Heart left ventricle (tissue), 16 donors: ENCODE measurements at regions not wholly inside any gene's neighbourhood (a gene's known extent, or its start where the extent isn't known, plus 50 kb on each side); places are given as distances from the start of the nearest gene placed in this dataset.
A peak's percentile ranks its signal among the peaks of the same experiment; 100 is the strongest.

Source experiments
- ATAC-seq, 4 donors: fragments of 200-7000 bp; cut with Tn5 transposase; one replicate each; pipeline ENCODE4 v1.9.1; 2020 to 2022; ENCODE audit warnings: moderate library complexity in 4 of 4, mild to moderate bottlenecking in 3 of 4, moderate number of reproducible peaks in 1 of 4
- DNase-seq, 5 donors: peaks; one replicate each; pipeline ENCODE4 v3.0.0-alpha.2; 2020
- H3K27ac ChIP-seq, 12 donors: fragments of 200-600 bp; sonication (generic) in 4 of 12; one replicate each; pipeline versions ENCODE4 v1.5.0 to v1.8.0; 2016 to 2022; ENCODE audit warnings: mild to moderate bottlenecking in 2 of 12
- H3K27me3 ChIP-seq, 9 donors: fragments of 200-600 bp; sonication (generic) in 2 of 9; one replicate each; pipeline versions ENCODE4 v1.5.1 to v1.8.0; 2016 to 2022; ENCODE audit warnings: mild to moderate bottlenecking in 3 of 9
- H3K36me3 ChIP-seq, 9 donors: fragments of 200-600 bp; sonication (generic) in 2 of 9; one replicate each; pipeline versions ENCODE4 v1.5.0 to v1.8.0; 2018 to 2022; ENCODE audit warnings: mild to moderate bottlenecking in 2 of 9
- H3K4me1 ChIP-seq, 12 donors: fragments of 200-600 bp; sonication (generic) in 4 of 12; one replicate each; pipeline versions ENCODE4 v1.5.0 to v1.8.0; 2016 to 2022; ENCODE audit warnings: mild to moderate bottlenecking in 3 of 12
- H3K4me3 ChIP-seq, 12 donors: fragments of 200-600 bp; sonication (generic) in 4 of 12; one replicate each; pipeline versions ENCODE4 v1.5.0 to v1.8.0; 2017 to 2022; ENCODE audit warnings: mild to moderate bottlenecking in 9 of 12, moderate library complexity in 4 of 12
- H3K9me3 ChIP-seq, 12 donors: fragments of 200-600 bp; sonication (generic) in 4 of 12; one replicate each; pipeline versions ENCODE4 v1.5.0 to v1.8.0; 2016 to 2022; ENCODE audit warnings: mild to moderate bottlenecking in 1 of 12
- POLR2A ChIP-seq, 2 donors: fragments of 450-650 bp; IDR thresholded peaks; one replicate each; pipeline ENCODE4 v1.6.1; 2017; ENCODE audit warnings: antibody characterized with exemption in 2 of 2, mild to moderate bottlenecking in 2 of 2, moderate library complexity in 2 of 2
- WGBS, 4 donors: extraction: QIAGEN DNeasy Blood & Tissue Kit in 2 of 4; methylation state at CpG; one replicate each; pipeline versions ENCODE4 v1.1.5 to v1.1.7; 2013 to 2018; 5-methylcytosine and 5-hydroxymethylcytosine counted together
- intact Hi-C, 10 donors: fragments of 100-400 bp; cut with DNase I; formaldehyde crosslinking; loops; one replicate each; pipeline versions ENCODE4 v1.11.1 to v1.14.2; 2022
- TF ChIP-seq, protein P1 (sequence below), 12 donors: fragments of 200-600 bp; sonication (generic) in 4 of 12; IDR thresholded peaks; one replicate each; pipeline versions ENCODE4 v1.5.0 to v1.8.0; 2018 to 2022; ENCODE audit warnings: antibody characterized with exemption in 12 of 12, mild to moderate bottlenecking in 5 of 12
- donor health status: ischemic (EF 13 %, LVEDD 7.1; RV severe dilation, severe dysfunction).
- donor health status: healthy with polysubstance abuse.
- donor health status: DM: no; HTN: yes; CAD: no.
- donor health status: DM: no; HTN: no; CAD: no.
- donor health status: ischemic (EF 25% LVEDD 6.9; RV normal size, moderate dysfunction).
- donor health status: ischemic (EF 25% LVEDD 5.7; RV mildly dilated, moderate dysfunction).
- donor health status: healthy.
- donor health status: DM: yes; HTN: yes; CAD: no.
- donor health status: ischemic (EF 35%, LVEDD 5.7; RV mildly dilated, moderate dysfunction).
- donor health status: nonischemic (EF 11% LVEDD 7.7; RV severe dilation, severe dysfunction).
- donor health status: DM: yes; HTN: yes; CAD: no.
- donor health status: PGD.
- donor health status: ischemic (EF 29% LVEDD 5.4; RV normal size, mild dysfunction).
- donor health status: nonischemic (EF 23%, LVEDD 6.1; RV moderate dilation, normal function).

- intact Hi-C loops: no loop called here
- TF ChIP-seq, protein P1, sequence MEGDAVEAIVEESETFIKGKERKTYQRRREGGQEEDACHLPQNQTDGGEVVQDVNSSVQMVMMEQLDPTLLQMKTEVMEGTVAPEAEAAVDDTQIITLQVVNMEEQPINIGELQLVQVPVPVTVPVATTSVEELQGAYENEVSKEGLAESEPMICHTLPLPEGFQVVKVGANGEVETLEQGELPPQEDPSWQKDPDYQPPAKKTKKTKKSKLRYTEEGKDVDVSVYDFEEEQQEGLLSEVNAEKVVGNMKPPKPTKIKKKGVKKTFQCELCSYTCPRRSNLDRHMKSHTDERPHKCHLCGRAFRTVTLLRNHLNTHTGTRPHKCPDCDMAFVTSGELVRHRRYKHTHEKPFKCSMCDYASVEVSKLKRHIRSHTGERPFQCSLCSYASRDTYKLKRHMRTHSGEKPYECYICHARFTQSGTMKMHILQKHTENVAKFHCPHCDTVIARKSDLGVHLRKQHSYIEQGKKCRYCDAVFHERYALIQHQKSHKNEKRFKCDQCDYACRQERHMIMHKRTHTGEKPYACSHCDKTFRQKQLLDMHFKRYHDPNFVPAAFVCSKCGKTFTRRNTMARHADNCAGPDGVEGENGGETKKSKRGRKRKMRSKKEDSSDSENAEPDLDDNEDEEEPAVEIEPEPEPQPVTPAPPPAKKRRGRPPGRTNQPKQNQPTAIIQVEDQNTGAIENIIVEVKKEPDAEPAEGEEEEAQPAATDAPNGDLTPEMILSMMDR (IDR thresholded peaks at IDR 0.05): no peak
- TF ChIP-seq POLR2A (IDR thresholded peaks at IDR 0.05): no peak
- H3K27me3 ChIP-seq: no peaks in the 10 kb centered on the region
- H3K4me3 ChIP-seq: no peak overlapping the region
- no peaks in the 10 kb centered on the region for H3K36me3 ChIP-seq
- no peaks in the 10 kb centered on the region for H3K4me1 ChIP-seq
- no peak for ATAC-seq
- peaks cover 0 to 4% (median 0%) of the 10 kb centered on the region in 12 donors for H3K9me3 ChIP-seq
- no peak for DNase-seq
- WGBS, 4 donors: 37 to 55% (median 49%) methylated on average over 4 of the region's 4 CpGs
- H3K27ac ChIP-seq: no peak overlapping the region
Measured at GRCh38 chr9:34825775-34826174, 115.8 kb upstream of the CCL21 start.

GRCh38 chr9:34823778-34824177, 113.8 kb upstream of the CCL21 start:
- intact Hi-C loops: no loop called here
- TF ChIP-seq POLR2A (IDR thresholded peaks at IDR 0.05): no peak
- TF ChIP-seq, protein P1 (IDR thresholded peaks at IDR 0.05): no peak
- H3K4me3 ChIP-seq: no peak overlapping the region
- no peak for DNase-seq
- no peaks in the 10 kb centered on the region for H3K4me1 ChIP-seq
- H3K27ac ChIP-seq: no peak overlapping the region
- WGBS, 4 donors: 69 to 84% (median 71%) methylated on average over 4 of the region's 4 CpGs
- no peaks in the 10 kb centered on the region for H3K36me3 ChIP-seq
- H3K9me3 ChIP-seq: peaks cover 0 to 24% (median under 1%) of the 10 kb centered on the region in 12 donors
- no peak for ATAC-seq
- no peaks in the 10 kb centered on the region for H3K27me3 ChIP-seq

GRCh38 chr9:34810187-34810524, 100.2 kb upstream of the CCL21 start:
- intact Hi-C loops: no loop called here
- WGBS, 4 donors: 56 to 71% (median 64%) methylated on average over 8 to 14 of the region's 14 CpGs
- H3K4me3 ChIP-seq: peak overlapping the region in 1 of 12 donors; percentile 35
- no peaks in the 10 kb centered on the region for H3K36me3 ChIP-seq
- no peak overlapping the region for H3K27ac ChIP-seq
- ATAC-seq: peak in 1 of 4 donors; percentile 13
- TF ChIP-seq POLR2A (IDR thresholded peaks at IDR 0.05): no peak
- TF ChIP-seq, protein P1 (IDR thresholded peaks at IDR 0.05): no peak
- DNase-seq: peak in 1 of 5 donors; percentile 40
- peaks cover 0 to 46% (median 19%) of the 10 kb centered on the region in 9 donors for H3K27me3 ChIP-seq
- peaks cover 0 to 10% (median 0%) of the 10 kb centered on the region in 12 donors for H3K4me1 ChIP-seq
- peaks cover 0 to 13% (median 5%) of the 10 kb centered on the region in 12 donors for H3K9me3 ChIP-seq

DNA sequence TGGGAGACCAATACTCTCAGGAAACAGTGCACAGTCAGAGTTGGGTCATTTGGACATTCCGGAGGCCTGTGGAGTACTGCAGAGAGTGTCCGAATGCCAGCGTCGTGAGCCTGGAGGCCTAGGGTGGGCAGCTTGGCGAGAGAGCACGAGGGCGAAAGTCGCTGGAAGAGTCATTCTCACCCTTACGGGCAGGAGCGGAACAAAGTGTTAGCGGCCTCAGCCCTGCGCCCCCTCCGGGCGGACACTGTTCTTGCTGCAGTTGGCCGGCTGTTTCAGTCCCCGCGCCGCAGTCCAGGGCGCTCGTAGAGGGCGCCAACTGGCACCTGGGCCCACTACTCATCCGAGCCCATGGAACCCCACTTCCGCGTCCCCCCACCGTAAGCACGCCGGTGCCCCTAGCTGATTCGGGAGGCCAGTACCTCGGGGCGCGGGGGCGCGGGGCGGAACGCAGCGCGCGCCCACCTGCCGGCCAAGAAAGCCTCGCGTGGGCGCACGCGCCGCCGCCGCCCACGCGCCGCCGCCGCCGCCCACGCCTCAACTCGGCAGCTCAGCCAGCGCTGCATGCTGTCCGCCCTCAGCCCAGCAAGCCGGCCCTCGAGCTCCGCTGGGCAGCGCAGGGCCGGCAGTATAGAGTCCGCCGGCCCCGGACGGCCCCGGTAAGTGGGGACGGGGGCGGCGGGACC, 99.7 kb upstream of the CCL21 start:
- Histone ChIP-seq H3K27ac (no peak overlapping the region), H3K36me3 (no peaks in the 10 kb centered on the region), H3K4me1 (peaks cover 0 to 10% (median 0%) of the 10 kb centered on the region in 12 donors), H3K9me3 (peaks cover 0 to 18% (median 7%) of the 10 kb centered on the region in 12 donors), H3K27me3 (peaks cover 0 to 46% (median 19%) of the 10 kb centered on the region in 9 donors), H3K4me3 (peak overlapping the region in 5 of 12 donors; percentile 20 to 35 (median 29))
- ATAC-seq (peak in 3 of 4 donors; percentile 57 to 74 (median 68)), DNase-seq (peak in 3 of 5 donors; percentile 22 to 58 (median 31))
- WGBS, 4 donors: 5 to 12% (median 9%) methylated on average over 15 to 70 of the region's 70 CpGs
- TF ChIP-seq, protein P1 (IDR thresholded peaks at IDR 0.05): peak in 9 of 12 donors; percentile 14 to 49 (median 26)
- TF ChIP-seq POLR2A (IDR thresholded peaks at IDR 0.05): no peak
- intact Hi-C loops: no loop called here
